HG03039 (cell line): ENCODE measurements at regions not wholly inside any gene's neighbourhood (a gene's known extent, or its start where the extent isn't known, plus 50 kb on each side); places are given as distances from the start of the nearest gene placed in this dataset.

Experiments used
- ATAC-seq: cut with Tn5 transposase; IDR thresholded peaks from one replicate; pipeline ENCODE4 v1.9.1; 2021; ENCODE audit warnings: mild to moderate bottlenecking, moderate library complexity; ENCODE audit not compliant: unreplicated experiment

- no peak for ATAC-seq
Observed at GRCh38 chr12:124418156-124418555, 123.3 kb downstream of the RFLNA start.

GRCh38 chr12:124416516-124417395 is 121.9 kb downstream of the RFLNA start:
- ATAC-seq: no peak

- ATAC-seq: no peak
Observed at GRCh38 chr12:124415064-124415463, 120.2 kb downstream of the RFLNA start.

- no peak for ATAC-seq
Observed at GRCh38 chr12:124413915-124414314, 119.0 kb downstream of the RFLNA start.

- no peak for ATAC-seq
Observed at GRCh38 chr12:124413401-124413800, 118.5 kb downstream of the RFLNA start.

DNA sequence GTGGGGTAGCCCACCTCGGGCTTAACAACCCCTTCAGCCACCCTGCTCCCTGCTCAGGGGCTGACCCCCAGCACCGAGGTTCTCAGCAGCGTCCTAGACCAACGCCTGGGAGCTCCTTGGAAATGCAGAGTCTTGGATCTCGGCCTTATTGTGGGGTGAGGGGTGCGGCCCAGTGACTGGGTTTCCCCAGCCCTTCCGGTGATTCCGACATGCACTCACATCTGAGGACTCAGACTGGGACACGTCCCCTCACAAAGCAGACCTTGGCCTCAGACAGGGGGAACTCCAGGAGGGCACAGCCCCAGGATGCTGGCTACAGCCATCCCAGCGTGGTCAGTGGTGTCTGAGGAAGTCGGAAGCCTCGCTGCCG is 117.7 kb downstream of the RFLNA start:
- no peak for ATAC-seq

- no peak for ATAC-seq
Observed at GRCh38 chr12:124411953-124412645, 117.2 kb downstream of the RFLNA start.

DNA sequence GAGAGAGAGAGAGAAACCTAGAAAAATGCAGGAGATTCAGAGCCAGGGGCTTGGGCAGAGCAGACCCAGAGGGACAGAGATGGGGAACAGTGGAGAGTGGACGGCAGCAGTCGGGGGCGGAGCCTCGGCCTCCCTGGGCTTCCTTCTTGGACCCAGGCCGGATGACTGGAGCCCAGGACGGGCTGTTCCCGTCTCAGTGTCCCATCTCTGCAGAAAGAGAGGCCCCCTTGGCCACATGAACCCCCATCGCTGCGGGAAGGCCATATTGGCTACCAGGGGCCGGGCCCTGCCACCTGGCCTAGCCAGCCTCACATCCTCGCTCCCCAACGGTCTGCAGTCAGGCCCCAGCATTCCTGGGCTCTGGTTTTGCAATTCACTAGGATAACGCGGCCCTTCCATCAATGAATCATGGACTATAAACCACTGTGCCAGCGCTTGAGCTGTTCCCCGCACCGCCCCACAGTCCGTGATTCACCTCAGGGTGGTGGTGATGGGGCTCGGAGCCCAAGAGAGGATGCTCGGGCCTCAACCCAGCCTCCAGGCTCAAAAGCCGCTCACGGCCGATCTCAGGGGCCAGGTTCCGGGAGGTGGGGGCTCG is 116.5 kb downstream of the RFLNA start:
- ATAC-seq: no peak

DNA sequence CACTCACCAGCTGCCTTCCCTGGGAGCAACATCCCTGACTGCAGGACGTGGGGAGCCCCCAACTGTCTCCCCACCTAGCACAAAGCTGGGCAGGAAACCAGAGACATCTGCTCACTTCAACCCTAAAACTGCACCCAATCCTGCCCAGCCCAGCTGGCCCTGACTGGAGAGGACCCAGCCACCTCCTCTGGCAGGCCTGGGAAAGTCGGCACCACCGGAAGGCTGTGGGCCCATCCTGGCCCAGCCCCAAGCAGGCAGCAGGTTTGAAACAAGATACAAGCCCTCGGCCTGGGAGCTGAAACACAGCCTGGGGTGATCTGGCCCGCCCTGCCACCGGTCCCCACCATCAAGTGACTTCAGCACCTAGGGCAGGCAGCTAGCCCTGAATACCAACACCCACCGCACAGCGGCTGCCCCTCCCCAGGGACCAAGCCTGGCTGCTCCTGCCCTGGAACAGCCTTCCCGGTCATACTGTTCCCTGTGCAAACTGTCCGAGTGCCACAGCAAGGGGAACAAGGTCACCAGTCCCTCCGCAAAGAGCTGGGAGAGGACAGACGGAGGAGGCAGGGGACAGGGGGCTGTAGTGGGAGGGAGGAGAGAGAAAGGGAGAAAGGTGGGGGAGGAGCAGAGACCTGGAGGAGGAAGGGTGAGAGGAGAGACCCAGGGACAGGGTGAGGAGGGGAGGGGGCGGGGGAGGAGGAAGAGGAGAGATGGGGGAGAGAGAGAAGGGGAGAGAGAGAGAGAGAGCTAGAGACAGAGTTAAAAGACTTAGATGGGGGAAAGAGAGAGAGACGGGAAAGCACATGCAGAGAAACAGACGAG is 115.7 kb downstream of the RFLNA start:
- ATAC-seq: no peak

DNA sequence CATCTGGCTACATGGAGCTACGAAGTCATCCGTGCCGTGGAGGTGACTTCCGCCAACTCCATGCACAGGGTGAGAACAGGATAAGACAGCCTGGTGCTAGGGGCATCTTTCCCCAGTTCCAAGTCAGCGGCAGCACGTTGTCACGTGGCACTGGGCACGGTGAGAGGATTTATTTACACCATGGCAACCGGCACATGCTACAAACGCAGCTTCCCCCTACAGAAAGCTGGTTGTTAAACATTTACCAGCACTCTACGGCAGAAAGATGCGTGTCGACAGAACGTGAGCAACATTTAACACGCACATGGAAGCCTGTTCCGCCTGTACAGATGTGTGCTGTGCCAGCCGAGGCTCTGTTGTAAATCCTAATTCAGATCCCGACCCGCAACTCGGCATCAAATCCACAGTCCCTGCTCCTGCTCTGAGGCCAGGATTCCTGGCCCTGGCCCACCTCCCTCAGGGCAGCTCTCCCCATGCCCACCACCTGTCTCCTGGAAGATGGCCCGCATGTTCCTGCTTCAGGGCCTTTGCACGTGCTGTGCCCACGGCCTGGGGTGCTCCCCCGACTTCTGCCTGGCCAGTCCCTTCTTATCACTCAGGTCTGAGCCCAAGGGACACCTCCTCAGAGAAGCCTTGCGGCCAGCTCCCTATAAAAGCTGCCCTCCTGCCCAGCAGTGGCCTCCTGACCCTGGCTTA is 114.1 kb downstream of the RFLNA start:
- ATAC-seq: no peak

GRCh38 chr12:124407074-124407473 is 112.2 kb downstream of the RFLNA start:
- ATAC-seq: no peak

DNA sequence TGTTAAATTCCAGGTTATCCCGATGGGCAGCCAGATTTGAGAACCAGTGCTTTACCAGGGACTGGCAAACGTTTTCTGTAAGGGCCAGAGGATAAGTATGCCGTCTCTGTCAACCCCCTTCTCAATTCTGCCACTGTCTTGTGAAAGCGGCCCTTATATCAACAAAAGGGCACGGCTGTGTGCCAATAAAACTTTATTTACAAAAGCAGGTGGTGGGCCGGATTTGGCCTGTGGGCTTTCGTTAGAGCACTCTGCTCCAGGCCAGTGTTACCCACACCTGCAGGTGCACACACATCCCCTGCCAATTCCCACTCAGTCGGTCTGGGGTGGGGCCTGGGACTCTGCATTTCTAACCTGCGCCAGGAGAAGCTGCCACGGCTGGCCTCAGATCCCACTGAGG is 111.2 kb downstream of the RFLNA start:
- no peak for ATAC-seq

- no peak for ATAC-seq
Observed at GRCh38 chr12:124405592-124405991, 110.7 kb downstream of the RFLNA start.

- ATAC-seq: no peak
Observed at GRCh38 chr12:124405151-124405550, 110.3 kb downstream of the RFLNA start.

GRCh38 chr12:124404162-124404784 is 109.4 kb downstream of the RFLNA start:
- ATAC-seq: no peak

- ATAC-seq: no peak
Observed at GRCh38 chr12:124403273-124403672, 108.4 kb downstream of the RFLNA start.

- ATAC-seq: no peak
Observed at GRCh38 chr12:124402248-124403066, 107.6 kb downstream of the RFLNA start.

DNA sequence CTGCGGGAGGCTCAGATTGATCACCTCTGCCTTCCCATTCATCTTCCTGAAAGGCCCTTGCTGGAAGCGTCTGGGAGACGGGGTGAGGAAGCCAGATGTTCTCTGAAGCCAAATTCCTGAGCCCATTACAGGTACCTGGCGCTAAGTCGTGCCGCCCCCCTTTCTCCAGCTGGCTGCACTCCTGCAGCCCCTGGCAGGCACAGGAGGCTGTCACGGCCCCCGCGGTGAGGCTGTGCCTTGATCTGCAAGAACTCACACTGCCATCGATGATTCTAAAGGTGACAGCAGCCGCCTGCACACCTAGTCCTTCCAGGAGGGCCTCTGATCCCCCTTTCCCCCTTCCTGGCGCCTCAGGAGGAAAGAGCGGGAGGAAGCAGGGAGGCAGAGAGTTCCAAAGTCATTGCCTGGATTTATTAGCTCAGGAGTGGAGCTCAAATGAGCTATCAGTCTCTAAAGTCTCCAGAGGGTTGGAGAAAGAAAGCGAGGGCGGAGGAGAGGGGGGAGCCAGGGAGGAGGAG is 106.9 kb downstream of the RFLNA start:
- no peak for ATAC-seq

GRCh38 chr12:124400124-124400523 is 105.2 kb downstream of the RFLNA start:
- no peak for ATAC-seq
